ENCODE measurements at regions not wholly inside any gene's neighbourhood (a gene's known extent, or its start where the extent isn't known, plus 50 kb on each side); places are given as distances from the start of the nearest gene placed in this dataset.
A peak's percentile ranks its signal among the peaks of the same experiment; 100 is the strongest.

DNA sequence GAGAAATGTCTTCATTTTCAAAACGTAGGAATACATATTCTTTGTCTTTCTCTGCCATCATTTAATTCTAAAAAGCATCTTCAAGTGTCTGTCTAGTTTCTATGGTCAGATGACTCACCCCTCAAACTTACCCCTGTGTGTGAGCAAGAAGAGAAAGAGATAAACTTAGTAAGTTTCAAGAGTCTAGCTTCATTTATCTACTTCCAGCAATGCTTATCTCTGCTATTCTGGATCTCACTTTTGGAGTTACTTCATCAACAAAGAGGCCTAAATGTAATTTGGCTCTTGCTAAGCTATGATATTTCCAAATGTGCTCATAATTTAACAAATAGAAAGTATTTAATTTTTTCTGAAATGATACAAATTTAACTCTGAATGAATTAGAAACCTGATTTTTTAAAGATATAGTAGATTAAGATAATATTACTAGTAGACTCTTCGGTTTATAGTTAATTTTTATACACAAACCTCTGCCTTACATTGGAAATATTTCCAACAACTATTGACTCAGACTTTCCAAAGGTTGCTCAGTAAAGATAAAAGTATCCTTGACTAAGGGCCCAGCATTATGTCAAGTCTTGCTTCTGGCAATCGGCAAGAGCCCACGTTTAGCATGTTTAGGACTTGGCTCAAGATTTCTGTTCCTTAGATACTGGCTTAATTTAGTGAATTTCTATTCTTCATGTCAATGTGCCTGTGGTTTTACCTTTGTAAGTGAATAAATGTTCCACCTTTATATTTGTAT lies 1511.0 kb upstream of the SLC10A2 start:
- Histone ChIP-seq H3K23ac (ENCODE audit: low read depth, low read length, poor library complexity) (no peak overlapping the region), H3K27me3 (ENCODE audit: control insufficient read depth in 3 of 3, insufficient read depth in 3 of 3, low read depth in 1 of 3, low read length in 3 of 3) (no peaks in the 10 kb centered on the region), H3K4me3 (ENCODE audit: low read length in 2 of 2) (no peak overlapping the region), H3K14ac (ENCODE audit: low read length) (no peak overlapping the region), H3K79me1 (ENCODE audit: low read depth, low read length) (no peaks in the 10 kb centered on the region), H4K8ac (ENCODE audit: low read depth, low read length) (no peak overlapping the region), H2BK5ac (ENCODE audit: low read length) (no peak overlapping the region), H3K4me1 (ENCODE audit: control insufficient read depth in 2 of 2, insufficient read depth in 1 of 2, low read depth in 1 of 2, low read length in 2 of 2) (no peaks in the 10 kb centered on the region), H3K9me3 (replicated peaks in 1 of 2; ENCODE audit: control insufficient read depth in 2 of 2, insufficient read depth in 1 of 2, low read depth in 1 of 2, low read length in 2 of 2) (no peaks in the 10 kb centered on the region), H4K91ac (ENCODE audit: low read depth, low read length, poor library complexity) (no peak overlapping the region), H2AFZ (ENCODE audit: low read length) (no peak overlapping the region), H2BK15ac (ENCODE audit: low read length) (no peak overlapping the region), H3K18ac (ENCODE audit: low read length) (no peak overlapping the region), H2BK12ac (ENCODE audit: low read length) (no peak overlapping the region), H3K4ac (ENCODE audit: low read length) (no peak overlapping the region), H2AK5ac (ENCODE audit: low read depth, low read length) (no peak overlapping the region), H3K27ac (replicated peaks; ENCODE audit: low read length) (no peak overlapping the region), H2BK120ac (ENCODE audit: low read depth, low read length) (no peak overlapping the region), H3K9ac (ENCODE audit: low read depth, low read length, poor library complexity) (no peak overlapping the region), H3K4me2 (ENCODE audit: insufficient read depth, low read length, poor library complexity, severe bottlenecking) (no peak overlapping the region), H3K36me3 (replicated peaks in 1 of 2; ENCODE audit: control insufficient read depth in 2 of 2, insufficient read depth in 2 of 2, low read length in 2 of 2) (peaks cover 0 to 2% of the 10 kb centered on the region in 2 donors)
- no CpG with 5 or more reads among the region's 4 CpGs for WGBS, 2 donors (ENCODE audit: extremely low coverage in 2 of 2, insufficient read length in 2 of 2, insufficient replicate concordance in 1 of 2)
- no peak for DNase-seq (ENCODE audit: low spot score)

DNA sequence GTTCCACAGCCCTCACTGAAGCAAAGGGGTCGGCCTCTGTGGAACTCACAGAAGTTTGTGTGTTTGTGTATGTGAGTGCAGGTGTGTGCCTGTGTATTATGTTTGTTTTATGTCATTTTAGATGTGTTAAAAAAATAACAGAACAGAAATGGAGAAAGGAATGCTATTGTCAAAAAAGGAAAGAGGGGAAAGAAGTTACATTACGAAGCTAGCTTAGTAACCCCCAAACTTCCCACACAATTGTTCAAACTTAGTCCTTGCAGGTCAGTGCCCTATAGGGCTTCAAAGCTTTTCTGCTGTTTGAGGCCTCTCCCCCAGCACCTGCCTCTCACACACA lies 1505.6 kb upstream of the SLC10A2 start:
- Histone ChIP-seq H4K91ac (ENCODE audit: low read depth, low read length, poor library complexity) (no peak overlapping the region), H2BK12ac (ENCODE audit: low read length) (no peak overlapping the region), H2BK5ac (ENCODE audit: low read length) (no peak overlapping the region), H3K27me3 (ENCODE audit: control insufficient read depth in 3 of 3, insufficient read depth in 3 of 3, low read depth in 1 of 3, low read length in 3 of 3) (no peaks in the 10 kb centered on the region), H2BK120ac (ENCODE audit: low read depth, low read length) (no peak overlapping the region), H3K27ac (replicated peaks; ENCODE audit: low read length) (no peak overlapping the region), H3K9me3 (replicated peaks in 1 of 2; ENCODE audit: control insufficient read depth in 2 of 2, insufficient read depth in 1 of 2, low read depth in 1 of 2, low read length in 2 of 2) (no peaks in the 10 kb centered on the region), H3K4me1 (ENCODE audit: control insufficient read depth in 2 of 2, insufficient read depth in 1 of 2, low read depth in 1 of 2, low read length in 2 of 2) (peaks cover 0 to 2% of the 10 kb centered on the region in 2 donors), H3K14ac (ENCODE audit: low read length) (no peak overlapping the region), H3K9ac (ENCODE audit: low read depth, low read length, poor library complexity) (no peak overlapping the region), H3K23ac (ENCODE audit: low read depth, low read length, poor library complexity) (no peak overlapping the region), H3K4me3 (ENCODE audit: low read length in 2 of 2) (no peak overlapping the region), H3K4me2 (ENCODE audit: insufficient read depth, low read length, poor library complexity, severe bottlenecking) (no peak overlapping the region), H4K8ac (ENCODE audit: low read depth, low read length) (no peak overlapping the region), H3K4ac (ENCODE audit: low read length) (no peak overlapping the region), H3K36me3 (replicated peaks in 1 of 2; ENCODE audit: control insufficient read depth in 2 of 2, insufficient read depth in 2 of 2, low read length in 2 of 2) (no peaks in the 10 kb centered on the region), H2BK15ac (ENCODE audit: low read length) (no peak overlapping the region), H3K18ac (ENCODE audit: low read length) (no peak overlapping the region), H2AK5ac (ENCODE audit: low read depth, low read length) (no peak overlapping the region), H2AFZ (ENCODE audit: low read length) (peak overlapping the region; percentile 53), H3K79me1 (ENCODE audit: low read depth, low read length) (no peaks in the 10 kb centered on the region)
- WGBS, 2 donors (ENCODE audit: extremely low coverage in 2 of 2, insufficient read length in 2 of 2, insufficient replicate concordance in 1 of 2): no CpG with 5 or more reads among the region's 2 CpGs
- DNase-seq (ENCODE audit: low spot score): no peak

DNA sequence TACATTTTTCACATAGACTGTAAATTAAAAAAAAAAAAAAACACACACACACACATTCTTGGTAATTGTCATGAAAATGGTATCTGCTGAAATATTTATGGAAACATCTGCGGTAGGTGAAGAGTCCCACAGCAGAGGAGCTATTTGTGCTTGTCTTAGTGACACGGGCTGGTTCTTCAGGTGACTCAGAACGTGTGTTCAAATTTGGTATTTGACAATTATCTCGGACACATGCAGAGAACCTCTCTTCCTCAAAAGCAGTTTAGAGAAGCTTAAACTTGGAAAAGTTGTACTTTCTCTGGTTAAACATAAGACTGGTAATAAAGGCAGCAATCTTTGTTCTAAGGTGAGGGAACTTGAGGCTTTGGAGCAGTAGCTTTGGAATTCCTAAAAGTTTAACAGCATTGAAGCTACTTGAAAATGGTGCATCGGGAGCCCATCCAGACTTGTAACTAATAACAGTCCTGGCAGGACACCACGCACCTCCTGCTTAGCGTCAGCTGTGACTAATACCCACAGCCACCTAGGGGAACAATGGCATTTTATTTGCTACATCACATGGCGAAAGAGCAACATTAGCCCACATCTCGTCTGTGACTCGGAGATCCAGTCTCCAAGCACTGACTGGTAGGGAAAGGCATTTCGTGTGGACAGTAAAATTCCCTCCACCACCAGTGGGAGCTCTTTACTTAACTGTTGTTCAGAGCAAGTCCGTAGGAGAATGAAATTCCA lies 1505.1 kb upstream of the SLC10A2 start:
- H3K27ac ChIP-seq (replicated peaks; ENCODE audit: low read length): no peak overlapping the region
- H2AFZ ChIP-seq (ENCODE audit: low read length): peak overlapping the region; percentile 53
- DNase-seq (ENCODE audit: low spot score): peak; percentile 51
- no peak overlapping the region for H3K23ac ChIP-seq (ENCODE audit: low read depth, low read length, poor library complexity)
- H3K27me3 ChIP-seq (ENCODE audit: control insufficient read depth in 3 of 3, insufficient read depth in 3 of 3, low read depth in 1 of 3, low read length in 3 of 3): no peaks in the 10 kb centered on the region
- WGBS, 2 donors (ENCODE audit: extremely low coverage in 2 of 2, insufficient read length in 2 of 2, insufficient replicate concordance in 1 of 2): no CpG with 5 or more reads among the region's 12 CpGs
- no peak overlapping the region for H4K8ac ChIP-seq (ENCODE audit: low read depth, low read length)
- no peak overlapping the region for H3K4ac ChIP-seq (ENCODE audit: low read length)
- no peak overlapping the region for H3K4me2 ChIP-seq (ENCODE audit: insufficient read depth, low read length, poor library complexity, severe bottlenecking)
- H3K79me1 ChIP-seq (ENCODE audit: low read depth, low read length): no peaks in the 10 kb centered on the region
- H3K9me3 ChIP-seq (replicated peaks in 1 of 2; ENCODE audit: control insufficient read depth in 2 of 2, insufficient read depth in 1 of 2, low read depth in 1 of 2, low read length in 2 of 2): no peaks in the 10 kb centered on the region
- H3K14ac ChIP-seq (ENCODE audit: low read length): no peak overlapping the region
- no peak overlapping the region for H3K4me3 ChIP-seq (ENCODE audit: low read length in 2 of 2)
- no peak overlapping the region for H3K9ac ChIP-seq (ENCODE audit: low read depth, low read length, poor library complexity)
- H2BK12ac ChIP-seq (ENCODE audit: low read length): no peak overlapping the region
- H3K4me1 ChIP-seq (ENCODE audit: control insufficient read depth in 2 of 2, insufficient read depth in 1 of 2, low read depth in 1 of 2, low read length in 2 of 2): peaks cover 0 to 2% of the 10 kb centered on the region in 2 donors
- no peak overlapping the region for H2BK5ac ChIP-seq (ENCODE audit: low read length)
- no peak overlapping the region for H2BK120ac ChIP-seq (ENCODE audit: low read depth, low read length)
- H3K18ac ChIP-seq (ENCODE audit: low read length): no peak overlapping the region
- no peak overlapping the region for H2BK15ac ChIP-seq (ENCODE audit: low read length)
- no peak overlapping the region for H4K91ac ChIP-seq (ENCODE audit: low read depth, low read length, poor library complexity)
- H3K36me3 ChIP-seq (replicated peaks in 1 of 2; ENCODE audit: control insufficient read depth in 2 of 2, insufficient read depth in 2 of 2, low read length in 2 of 2): no peaks in the 10 kb centered on the region
- H2AK5ac ChIP-seq (ENCODE audit: low read depth, low read length): no peak overlapping the region

DNA sequence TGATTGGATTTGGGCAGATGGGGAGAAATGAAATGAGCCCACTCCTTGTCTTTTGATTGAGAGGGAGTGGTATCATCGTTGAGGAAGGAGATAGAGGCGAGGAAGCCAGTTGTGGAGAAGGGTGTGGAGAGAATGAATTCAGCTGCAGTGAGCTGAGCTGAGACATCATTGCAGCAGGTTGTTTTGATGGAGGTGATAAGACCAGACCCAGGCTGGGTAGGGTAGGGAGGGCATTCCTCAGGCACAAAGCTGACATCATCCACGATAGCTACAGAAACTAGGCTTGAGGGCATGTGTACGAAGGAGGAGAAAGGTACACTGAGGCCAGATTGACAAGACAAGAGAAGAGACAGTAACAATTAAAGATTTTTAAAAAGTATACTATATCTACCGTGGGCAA lies 1500.9 kb upstream of the SLC10A2 start:
- no peak overlapping the region for H3K4me2 ChIP-seq (ENCODE audit: insufficient read depth, low read length, poor library complexity, severe bottlenecking)
- H3K9ac ChIP-seq (ENCODE audit: low read depth, low read length, poor library complexity): no peak overlapping the region
- no peak overlapping the region for H3K27ac ChIP-seq (replicated peaks; ENCODE audit: low read length)
- no peak overlapping the region for H3K14ac ChIP-seq (ENCODE audit: low read length)
- H2AFZ ChIP-seq (ENCODE audit: low read length): no peak overlapping the region
- H2AK5ac ChIP-seq (ENCODE audit: low read depth, low read length): no peak overlapping the region
- no peak overlapping the region for H2BK5ac ChIP-seq (ENCODE audit: low read length)
- WGBS, 2 donors (ENCODE audit: extremely low coverage in 2 of 2, insufficient read length in 2 of 2, insufficient replicate concordance in 1 of 2): no CpG with 5 or more reads among the region's 5 CpGs
- H2BK120ac ChIP-seq (ENCODE audit: low read depth, low read length): no peak overlapping the region
- H3K79me1 ChIP-seq (ENCODE audit: low read depth, low read length): no peaks in the 10 kb centered on the region
- H3K36me3 ChIP-seq (replicated peaks in 1 of 2; ENCODE audit: control insufficient read depth in 2 of 2, insufficient read depth in 2 of 2, low read length in 2 of 2): no peaks in the 10 kb centered on the region
- H3K4me1 ChIP-seq (ENCODE audit: control insufficient read depth in 2 of 2, insufficient read depth in 1 of 2, low read depth in 1 of 2, low read length in 2 of 2): peaks cover 0 to 2% of the 10 kb centered on the region in 2 donors
- H3K9me3 ChIP-seq (replicated peaks in 1 of 2; ENCODE audit: control insufficient read depth in 2 of 2, insufficient read depth in 1 of 2, low read depth in 1 of 2, low read length in 2 of 2): no peaks in the 10 kb centered on the region
- no peak for DNase-seq (ENCODE audit: low spot score)
- no peak overlapping the region for H2BK12ac ChIP-seq (ENCODE audit: low read length)
- H3K27me3 ChIP-seq (ENCODE audit: control insufficient read depth in 3 of 3, insufficient read depth in 3 of 3, low read depth in 1 of 3, low read length in 3 of 3): no peaks in the 10 kb centered on the region
- H3K4ac ChIP-seq (ENCODE audit: low read length): no peak overlapping the region
- H4K91ac ChIP-seq (ENCODE audit: low read depth, low read length, poor library complexity): no peak overlapping the region
- no peak overlapping the region for H3K18ac ChIP-seq (ENCODE audit: low read length)
- H3K4me3 ChIP-seq (ENCODE audit: low read length in 2 of 2): no peak overlapping the region
- no peak overlapping the region for H3K23ac ChIP-seq (ENCODE audit: low read depth, low read length, poor library complexity)
- no peak overlapping the region for H2BK15ac ChIP-seq (ENCODE audit: low read length)
- no peak overlapping the region for H4K8ac ChIP-seq (ENCODE audit: low read depth, low read length)

Measured in neuronal stem cell (in vitro differentiated cells).